Natural killer cell treated with Interleukin-12 subunit alpha and Interleukin-12 subunit beta and Interleukin-15 and Interleukin-18, amount 100 ng/mL, for 72 hours (primary cell): ENCODE measurements at regions not wholly inside any gene's neighbourhood (a gene's known extent, or its start where the extent isn't known, plus 50 kb on each side); places are given as distances from the start of the nearest gene placed in this dataset.
"Not testable (repeated sequence)": the region's sequence is repeated elsewhere in the genome, so short reads cannot be mapped to it uniquely, and the experiment has no call there.

Source experiments
- ATAC-seq, 2 donors: fragments of 150-1000 bp; cut with Tn5 transposase in 1 of 2; sonication (Bioruptor Pico), chemical (Tn5 transposase) in 1 of 2; 2 replicates each; pipeline ENCODE4 v1.10.0; 2021
- DNase-seq: peaks from one replicate; pipeline ENCODE4 v3.0.0; 2022; ENCODE audit warnings: low spot score
- H3K27ac Mint-ChIP-seq, 2 donors: 1 replicate in 1 of 2; 2 replicates in 1 of 2; pipeline ENCODE4 v1.8.0; 2022; ENCODE audit warnings: mixed read lengths in 2 of 2, mild to moderate bottlenecking in 1 of 2, moderate library complexity in 1 of 2
- H3K27me3 Mint-ChIP-seq, 2 donors: 1 replicate in 1 of 2; 2 replicates in 1 of 2; pipeline ENCODE4 v1.8.0; 2022; ENCODE audit warnings: mixed read lengths in 2 of 2
- H3K36me3 Mint-ChIP-seq: one replicate; pipeline ENCODE4 v1.8.0; 2022; ENCODE audit warnings: mixed read lengths
- H3K4me1 Mint-ChIP-seq, 2 donors: 1 replicate in 1 of 2; 2 replicates in 1 of 2; pipeline ENCODE4 v1.8.0; 2022; ENCODE audit warnings: low read depth in 2 of 2, mixed read lengths in 2 of 2, mild to moderate bottlenecking in 1 of 2
- H3K4me3 Mint-ChIP-seq: one replicate; pipeline ENCODE4 v1.8.0; 2022; ENCODE audit warnings: mixed read lengths
- H3K9me3 Mint-ChIP-seq: 2 replicates; pipeline ENCODE4 v1.8.0; 2022; ENCODE audit warnings: mixed read lengths

- Mint-ChIP-seq H3K36me3 (peaks cover 10% of the 10 kb centered on the region), H3K27ac (no peak overlapping the region), H3K4me1 (no peaks in the 10 kb centered on the region), H3K4me3 (no peak overlapping the region), H3K27me3 (no peaks in the 10 kb centered on the region), H3K9me3 (peaks cover 13% of the 10 kb centered on the region)
- no peak for ATAC-seq
- no peak for DNase-seq
Observed at GRCh38 chr1:81201779-81202178, 599.0 kb upstream of the ADGRL2 start.

GRCh38 chr1:81197591-81197990, 603.1 kb upstream of the ADGRL2 start:
- DNase-seq: no peak
- ATAC-seq: no peak
- Mint-ChIP-seq H3K36me3 (peaks cover 10% of the 10 kb centered on the region), H3K4me1 (no peaks in the 10 kb centered on the region), H3K27ac (no peak overlapping the region), H3K27me3 (no peaks in the 10 kb centered on the region), H3K4me3 (no peak overlapping the region), H3K9me3 (peaks cover 13% of the 10 kb centered on the region)

- Mint-ChIP-seq H3K36me3 (peaks cover 4% of the 10 kb centered on the region), H3K4me1 (no peaks in the 10 kb centered on the region), H3K27me3 (no peaks in the 10 kb centered on the region), H3K4me3 (no peak overlapping the region), H3K27ac (no peak overlapping the region), H3K9me3 (peaks cover 8% of the 10 kb centered on the region)
- ATAC-seq (no peak), DNase-seq (no peak)
Observed at GRCh38 chr1:81192647-81193642, 607.8 kb upstream of the ADGRL2 start.

- ATAC-seq: no peak
- no peaks in the 10 kb centered on the region for H3K27me3 Mint-ChIP-seq
- peaks cover 13% of the 10 kb centered on the region for H3K36me3 Mint-ChIP-seq
- no peak for DNase-seq
- no peak overlapping the region for H3K4me3 Mint-ChIP-seq
- H3K27ac Mint-ChIP-seq: no peak overlapping the region
- H3K9me3 Mint-ChIP-seq: peaks cover 15% of the 10 kb centered on the region
- no peaks in the 10 kb centered on the region for H3K4me1 Mint-ChIP-seq
Observed at GRCh38 chr1:81190003-81190402, 610.7 kb upstream of the ADGRL2 start.

GRCh38 chr1:81187635-81188034, 613.1 kb upstream of the ADGRL2 start:
- Mint-ChIP-seq H3K9me3 (peaks cover 18% of the 10 kb centered on the region), H3K27ac (no peak overlapping the region)

GRCh38 chr1:81186261-81186660, 614.5 kb upstream of the ADGRL2 start:
- Mint-ChIP-seq H3K27ac (no peak overlapping the region), H3K9me3 (peaks cover 17% of the 10 kb centered on the region), H3K27me3 (no peaks in the 10 kb centered on the region), H3K36me3 (peaks cover 20% of the 10 kb centered on the region), H3K4me1 (no peaks in the 10 kb centered on the region), H3K4me3 (no peak overlapping the region)
- no peak for DNase-seq
- ATAC-seq: no peak

More at GRCh38 chr1:81187635-81188034, 613.1 kb upstream of the ADGRL2 start:
- H3K27me3 Mint-ChIP-seq: no peaks in the 10 kb centered on the region
- DNase-seq (no peak), ATAC-seq (no peak)
- peaks cover 20% of the 10 kb centered on the region for H3K36me3 Mint-ChIP-seq
- no peaks in the 10 kb centered on the region for H3K4me1 Mint-ChIP-seq
- no peak overlapping the region for H3K4me3 Mint-ChIP-seq

- DNase-seq (no peak), ATAC-seq (no peak)
- Mint-ChIP-seq H3K36me3 (peaks cover 20% of the 10 kb centered on the region), H3K4me1 (no peaks in the 10 kb centered on the region), H3K4me3 (no peak overlapping the region), H3K27me3 (no peaks in the 10 kb centered on the region), H3K9me3 (peaks cover 19% of the 10 kb centered on the region), H3K27ac (no peak overlapping the region)
Observed at GRCh38 chr1:81183553-81183952, 617.2 kb upstream of the ADGRL2 start.

GRCh38 chr1:81183051-81183450, 617.7 kb upstream of the ADGRL2 start:
- DNase-seq (no peak), ATAC-seq (no peak)
- no peaks in the 10 kb centered on the region for H3K27me3 Mint-ChIP-seq
- H3K9me3 Mint-ChIP-seq: peaks cover 19% of the 10 kb centered on the region
- peaks cover 20% of the 10 kb centered on the region for H3K36me3 Mint-ChIP-seq
- H3K4me1 Mint-ChIP-seq: no peaks in the 10 kb centered on the region
- no peak overlapping the region for H3K27ac Mint-ChIP-seq
- no peak overlapping the region for H3K4me3 Mint-ChIP-seq

GRCh38 chr1:81179242-81179641, 621.5 kb upstream of the ADGRL2 start:
- DNase-seq (no peak), ATAC-seq (no peak)
- no peak overlapping the region for H3K4me3 Mint-ChIP-seq
- peaks cover 18% of the 10 kb centered on the region for H3K36me3 Mint-ChIP-seq
- no peaks in the 10 kb centered on the region for H3K4me1 Mint-ChIP-seq
- H3K27me3 Mint-ChIP-seq: no peaks in the 10 kb centered on the region
- peaks cover 17% of the 10 kb centered on the region for H3K9me3 Mint-ChIP-seq
- H3K27ac Mint-ChIP-seq: no peak overlapping the region

- DNase-seq, H3K4me1 Mint-ChIP-seq, H3K4me3 Mint-ChIP-seq, ATAC-seq, H3K27me3 Mint-ChIP-seq, H3K27ac Mint-ChIP-seq: not testable (repeated sequence)
- Mint-ChIP-seq H3K9me3 (peaks cover 20% of the 10 kb centered on the region), H3K36me3 (peaks cover 18% of the 10 kb centered on the region)
Observed at GRCh38 chr1:81178431-81179093, 622.2 kb upstream of the ADGRL2 start.

GRCh38 chr1:81174811-81175476, 625.8 kb upstream of the ADGRL2 start:
- H3K36me3 Mint-ChIP-seq: peaks cover 10% of the 10 kb centered on the region
- ATAC-seq (no peak), DNase-seq (no peak)
- H3K4me3 Mint-ChIP-seq: no peak overlapping the region
- peaks cover 24% of the 10 kb centered on the region for H3K9me3 Mint-ChIP-seq
- no peaks in the 10 kb centered on the region for H3K27me3 Mint-ChIP-seq
- no peaks in the 10 kb centered on the region for H3K4me1 Mint-ChIP-seq
- no peak overlapping the region for H3K27ac Mint-ChIP-seq

GRCh38 chr1:81174052-81174451, 626.7 kb upstream of the ADGRL2 start:
- no peak overlapping the region for H3K27ac Mint-ChIP-seq
- DNase-seq: no peak
- ATAC-seq: no peak
- H3K36me3 Mint-ChIP-seq: peaks cover 6% of the 10 kb centered on the region
- H3K27me3 Mint-ChIP-seq: no peaks in the 10 kb centered on the region
- H3K4me1 Mint-ChIP-seq: no peaks in the 10 kb centered on the region
- H3K9me3 Mint-ChIP-seq: peaks cover 22% of the 10 kb centered on the region
- H3K4me3 Mint-ChIP-seq: no peak overlapping the region

- no peaks in the 10 kb centered on the region for H3K4me1 Mint-ChIP-seq
- ATAC-seq: no peak
- H3K4me3 Mint-ChIP-seq: no peak overlapping the region
- no peak for DNase-seq
- H3K9me3 Mint-ChIP-seq: peaks cover 25% of the 10 kb centered on the region
- H3K27ac Mint-ChIP-seq: no peak overlapping the region
- peaks cover 2% of the 10 kb centered on the region for H3K36me3 Mint-ChIP-seq
- no peaks in the 10 kb centered on the region for H3K27me3 Mint-ChIP-seq
Observed at GRCh38 chr1:81172483-81172882, 628.3 kb upstream of the ADGRL2 start.

- ATAC-seq (no peak), DNase-seq (no peak)
- Mint-ChIP-seq H3K27ac (no peak overlapping the region), H3K4me3 (no peak overlapping the region), H3K27me3 (no peaks in the 10 kb centered on the region), H3K4me1 (no peaks in the 10 kb centered on the region), H3K9me3 (peaks cover 23% of the 10 kb centered on the region), H3K36me3 (no peaks in the 10 kb centered on the region)
Observed at GRCh38 chr1:81170721-81171120, 630.0 kb upstream of the ADGRL2 start.
